ENCODE measurements at regions not wholly inside any gene's neighbourhood (a gene's known extent, or its start where the extent isn't known, plus 50 kb on each side); places are given as distances from the start of the nearest gene placed in this dataset.

DNA sequence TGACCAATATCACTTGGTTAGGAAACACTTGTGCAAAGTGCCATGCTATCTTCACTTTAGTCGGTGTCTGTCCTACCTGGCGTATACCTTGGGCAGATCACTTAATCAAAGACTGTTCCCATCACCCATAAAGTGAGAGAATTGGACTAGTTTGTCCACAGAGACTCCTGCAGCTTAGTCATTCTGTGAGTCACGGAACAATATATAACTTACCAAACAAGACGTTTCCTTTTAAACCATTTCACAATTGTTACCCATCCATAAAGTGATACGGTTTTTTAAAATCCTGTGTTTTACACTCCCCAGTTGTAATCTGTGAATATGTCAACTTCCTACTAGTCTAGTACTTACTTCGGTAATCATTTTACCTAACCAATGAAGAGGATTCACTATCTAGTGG, 499.3 kb upstream of the SMIM21 start:
- TF ChIP-seq CTCF (IDR thresholded peaks at IDR 0.05; ENCODE audit: insufficient read depth, low read length), result no peak
- TF ChIP-seq POLR2AphosphoS5 (IDR thresholded peaks at IDR 0.05; ENCODE audit: low read depth), result no peak
- no peak for TF ChIP-seq GABPA (IDR thresholded peaks at IDR 0.05; ENCODE audit: low read depth)
- TF ChIP-seq, protein P1, sequence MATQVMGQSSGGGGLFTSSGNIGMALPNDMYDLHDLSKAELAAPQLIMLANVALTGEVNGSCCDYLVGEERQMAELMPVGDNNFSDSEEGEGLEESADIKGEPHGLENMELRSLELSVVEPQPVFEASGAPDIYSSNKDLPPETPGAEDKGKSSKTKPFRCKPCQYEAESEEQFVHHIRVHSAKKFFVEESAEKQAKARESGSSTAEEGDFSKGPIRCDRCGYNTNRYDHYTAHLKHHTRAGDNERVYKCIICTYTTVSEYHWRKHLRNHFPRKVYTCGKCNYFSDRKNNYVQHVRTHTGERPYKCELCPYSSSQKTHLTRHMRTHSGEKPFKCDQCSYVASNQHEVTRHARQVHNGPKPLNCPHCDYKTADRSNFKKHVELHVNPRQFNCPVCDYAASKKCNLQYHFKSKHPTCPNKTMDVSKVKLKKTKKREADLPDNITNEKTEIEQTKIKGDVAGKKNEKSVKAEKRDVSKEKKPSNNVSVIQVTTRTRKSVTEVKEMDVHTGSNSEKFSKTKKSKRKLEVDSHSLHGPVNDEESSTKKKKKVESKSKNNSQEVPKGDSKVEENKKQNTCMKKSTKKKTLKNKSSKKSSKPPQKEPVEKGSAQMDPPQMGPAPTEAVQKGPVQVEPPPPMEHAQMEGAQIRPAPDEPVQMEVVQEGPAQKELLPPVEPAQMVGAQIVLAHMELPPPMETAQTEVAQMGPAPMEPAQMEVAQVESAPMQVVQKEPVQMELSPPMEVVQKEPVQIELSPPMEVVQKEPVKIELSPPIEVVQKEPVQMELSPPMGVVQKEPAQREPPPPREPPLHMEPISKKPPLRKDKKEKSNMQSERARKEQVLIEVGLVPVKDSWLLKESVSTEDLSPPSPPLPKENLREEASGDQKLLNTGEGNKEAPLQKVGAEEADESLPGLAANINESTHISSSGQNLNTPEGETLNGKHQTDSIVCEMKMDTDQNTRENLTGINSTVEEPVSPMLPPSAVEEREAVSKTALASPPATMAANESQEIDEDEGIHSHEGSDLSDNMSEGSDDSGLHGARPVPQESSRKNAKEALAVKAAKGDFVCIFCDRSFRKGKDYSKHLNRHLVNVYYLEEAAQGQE (IDR thresholded peaks at IDR 0.05; ENCODE audit: insufficient replicate concordance, low read depth), result no peak

Measured in HL-60 (cell line).